ENCODE measurements at regions not wholly inside any gene's neighbourhood (a gene's known extent, or its start where the extent isn't known, plus 50 kb on each side); places are given as distances from the start of the nearest gene placed in this dataset.

- H3K27ac ChIP-seq (ENCODE audit: low read depth in 2 of 2, low read length in 1 of 2), result peak overlapping the region in 1 of 2 experiments; percentile 77; a peak in 2 of 4 replicates
- no peaks in the 10 kb centered on the region for H3K79me2 ChIP-seq (ENCODE audit: insufficient read depth)
- H3K9ac ChIP-seq, result no peak overlapping the region
- CTCF ChIA-PET, result no interaction called here
- TF ChIP-seq SIN3A (IDR thresholded peaks at IDR 0.05; ENCODE audit: borderline replicate concordance, low read depth, low read length) (no peak), SMC3 (IDR thresholded peaks at IDR 0.05; ENCODE audit: low read depth, low read length) (no peak), GABPA (IDR thresholded peaks at IDR 0.05; ENCODE audit: low read depth) (no peak), ELF1 (IDR thresholded peaks at IDR 0.05) (no peak), FOXM1 (IDR thresholded peaks at IDR 0.05; ENCODE audit: low read depth) (no peak), RFX5 (IDR thresholded peaks at IDR 0.05; ENCODE audit: low read length) (no peak), GATA2 (CRISPR knock-in tag; IDR thresholded peaks at IDR 0.05) (no peak), RCOR1 (IDR thresholded peaks at IDR 0.05; ENCODE audit: low read length) (no peak), USF2 (IDR thresholded peaks at IDR 0.05; ENCODE audit: borderline replicate concordance, low read depth, low read length) (no peak), NRF1 (IDR thresholded peaks at IDR 0.05; ENCODE audit: low read depth, low read length) (no peak), ZBTB33 (IDR thresholded peaks at IDR 0.05; ENCODE audit: borderline replicate concordance, low read depth) (no peak), YY1 (IDR thresholded peaks at IDR 0.05; ENCODE audit: low read depth) (no peak), MXI1 (IDR thresholded peaks at IDR 0.05; ENCODE audit: low read depth, low read length) (no peak), POLR2AphosphoS5 (IDR thresholded peaks at IDR 0.05; ENCODE audit: low read depth, low read length) (no peak), TCF12 (IDR thresholded peaks at IDR 0.05) (no peak)
- H3K36me3 ChIP-seq (replicated peaks in 1 of 2; ENCODE audit: control insufficient read depth in 1 of 2, insufficient read depth in 2 of 2, low read length in 1 of 2), result no peaks in the 10 kb centered on the region
- H3K4me3 ChIP-seq (ENCODE audit: low read depth in 2 of 2, low read length in 1 of 2), result no peak overlapping the region
- POLR2A ChIA-PET, result interaction anchor here (1.2 kb wide), 1 partner anchor 16 kb away, joined by 3 read pairs; no protein-coding TSS in a partner anchor
- no peaks in the 10 kb centered on the region for H3K9me3 ChIP-seq
- H4K20me1 ChIP-seq (ENCODE audit: insufficient read depth), result no peaks in the 10 kb centered on the region
- no peaks in the 10 kb centered on the region; the same call in 1 of the 2 replicates for H3K27me3 ChIP-seq (ENCODE audit: insufficient read depth)
- no peak for DNase-seq
- H3F3A ChIP-seq (replicated peaks; ENCODE audit: insufficient read depth), result no peaks in the 10 kb centered on the region
- no peak overlapping the region for H2AFZ ChIP-seq (ENCODE audit: low read depth)
- no peak overlapping the region for H3K4me2 ChIP-seq
- peaks cover 0 to 7% of the 10 kb centered on the region in 2 experiments; a peak in 2 of 4 replicates for H3K4me1 ChIP-seq (ENCODE audit: control insufficient read depth in 1 of 2, insufficient read depth in 2 of 2, low read depth in 1 of 2, low read length in 1 of 2)
- no peaks in the 10 kb centered on the region for H3K9me2 ChIP-seq
Observed at GRCh38 chr9:14453286-14453685, 139.3 kb upstream of the NFIB start.

GRCh38 chr9:14452539-14452938 is 138.6 kb upstream of the NFIB start:
- POLR2A ChIA-PET, result interaction anchor here (1.2 kb wide), 1 partner anchor 15 kb away, joined by 3 read pairs; no protein-coding TSS in a partner anchor
- Histone ChIP-seq H3K27me3 (ENCODE audit: insufficient read depth) (no peaks in the 10 kb centered on the region; the same call in 1 of the 2 replicates), H2AFZ (ENCODE audit: low read depth) (no peak overlapping the region), H3K4me3 (ENCODE audit: low read depth in 2 of 2, low read length in 1 of 2) (no peak overlapping the region), H4K20me1 (ENCODE audit: insufficient read depth) (no peaks in the 10 kb centered on the region), H3K79me2 (ENCODE audit: insufficient read depth) (no peaks in the 10 kb centered on the region), H3K4me2 (no peak overlapping the region), H3K27ac (ENCODE audit: low read depth in 2 of 2, low read length in 1 of 2) (peak overlapping the region in 1 of 2 experiments; percentile 77; a peak in 2 of 4 replicates), H3K9me2 (no peaks in the 10 kb centered on the region), H3K4me1 (ENCODE audit: control insufficient read depth in 1 of 2, insufficient read depth in 2 of 2, low read depth in 1 of 2, low read length in 1 of 2) (peaks cover 0 to 7% of the 10 kb centered on the region in 2 experiments; a peak in 2 of 4 replicates), H3K9me3 (no peaks in the 10 kb centered on the region), H3K9ac (no peak overlapping the region), H3F3A (replicated peaks; ENCODE audit: insufficient read depth) (no peaks in the 10 kb centered on the region), H3K36me3 (replicated peaks in 1 of 2; ENCODE audit: control insufficient read depth in 1 of 2, insufficient read depth in 2 of 2, low read length in 1 of 2) (no peaks in the 10 kb centered on the region)
- WGBS (ENCODE audit: low lambda C conversion rate), result 0% methylated on average over 1 of the region's 1 CpG
- DNase-seq, result peak; percentile 46
- TF ChIP-seq RCOR1 (IDR thresholded peaks at IDR 0.05; ENCODE audit: low read length) (peak; percentile 82; the same call in 1 of the 2 replicates), CHD2 (IDR thresholded peaks at IDR 0.05; ENCODE audit: low read length, partially characterized antibody) (peak; percentile 60), EP300 (IDR thresholded peaks at IDR 0.05; ENCODE audit: borderline replicate concordance in 1 of 2, low read depth in 1 of 2, low read length in 1 of 2) (peak in 1 of 2 experiments; percentile 87; a peak in 1 of 4 replicates), FOXJ3 (CRISPR knock-in tag; IDR thresholded peaks at IDR 0.05) (peak; percentile 75), YY1 (IDR thresholded peaks at IDR 0.05; ENCODE audit: low read depth) (no peak), GATA2 (CRISPR knock-in tag; IDR thresholded peaks at IDR 0.05) (peak; percentile 91), NFIC (IDR thresholded peaks at IDR 0.05; ENCODE audit: borderline replicate concordance) (no peak), REST (IDR thresholded peaks at IDR 0.05; ENCODE audit: low read depth, low read length) (no peak)
- CTCF ChIA-PET, result no interaction called here
